ENCODE measurements at regions not wholly inside any gene's neighbourhood (a gene's known extent, or its start where the extent isn't known, plus 50 kb on each side); places are given as distances from the start of the nearest gene placed in this dataset.

GRCh38 chr5:77157732-77158532 lies 52.5 kb upstream of the PDE8B start:
- no peaks in the 10 kb centered on the region for H3K36me3 ChIP-seq (ENCODE audit: control insufficient read depth, insufficient read depth, low read length)
- H3K27me3 ChIP-seq (ENCODE audit: control insufficient read depth, insufficient read depth, low read length), result no peaks in the 10 kb centered on the region
- H3K4me3 ChIP-seq (ENCODE audit: low read length), result no peak overlapping the region
- H3K4me1 ChIP-seq (ENCODE audit: control insufficient read depth, insufficient read depth, low read length), result no peaks in the 10 kb centered on the region
- H3K9me3 ChIP-seq (ENCODE audit: control insufficient read depth, low read depth, low read length), result no peaks in the 10 kb centered on the region
- DNase-seq, result no peak
- H3K27ac ChIP-seq (ENCODE audit: low read length), result no peak overlapping the region
- WGBS (ENCODE audit: insufficient coverage, low lambda C conversion rate), result 38% methylated on average over 2 of the region's 5 CpGs

DNA sequence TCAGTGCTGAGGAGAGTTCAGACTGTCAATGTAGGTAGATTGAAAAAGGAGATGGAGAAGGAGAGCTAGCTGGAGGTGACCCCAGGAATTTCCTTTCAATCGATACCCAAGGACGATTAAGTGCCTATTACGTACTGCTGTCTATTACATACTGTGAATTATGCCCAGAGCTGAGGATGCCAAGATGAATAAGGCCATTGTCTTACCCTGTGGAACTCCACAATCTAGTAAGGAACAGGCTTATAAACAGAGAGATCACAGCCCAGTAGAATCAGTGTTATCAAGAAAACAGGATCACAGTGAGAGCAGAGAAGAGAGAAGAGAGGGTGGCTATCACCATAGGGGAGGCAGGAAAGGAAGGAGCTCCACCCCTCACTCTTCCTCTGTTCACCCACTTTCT lies 54.1 kb upstream of the PDE8B start:
- Histone ChIP-seq H3K4me1 (ENCODE audit: control insufficient read depth, insufficient read depth, low read length) (no peaks in the 10 kb centered on the region), H3K4me3 (ENCODE audit: low read length) (no peak overlapping the region), H3K36me3 (ENCODE audit: control insufficient read depth, insufficient read depth, low read length) (no peaks in the 10 kb centered on the region), H3K27ac (ENCODE audit: low read length) (no peak overlapping the region), H3K27me3 (ENCODE audit: control insufficient read depth, insufficient read depth, low read length) (no peaks in the 10 kb centered on the region), H3K9me3 (ENCODE audit: control insufficient read depth, low read depth, low read length) (no peaks in the 10 kb centered on the region)
- WGBS (ENCODE audit: insufficient coverage, low lambda C conversion rate), result no CpG with 5 or more reads among the region's 3 CpGs
- no peak for DNase-seq

DNA sequence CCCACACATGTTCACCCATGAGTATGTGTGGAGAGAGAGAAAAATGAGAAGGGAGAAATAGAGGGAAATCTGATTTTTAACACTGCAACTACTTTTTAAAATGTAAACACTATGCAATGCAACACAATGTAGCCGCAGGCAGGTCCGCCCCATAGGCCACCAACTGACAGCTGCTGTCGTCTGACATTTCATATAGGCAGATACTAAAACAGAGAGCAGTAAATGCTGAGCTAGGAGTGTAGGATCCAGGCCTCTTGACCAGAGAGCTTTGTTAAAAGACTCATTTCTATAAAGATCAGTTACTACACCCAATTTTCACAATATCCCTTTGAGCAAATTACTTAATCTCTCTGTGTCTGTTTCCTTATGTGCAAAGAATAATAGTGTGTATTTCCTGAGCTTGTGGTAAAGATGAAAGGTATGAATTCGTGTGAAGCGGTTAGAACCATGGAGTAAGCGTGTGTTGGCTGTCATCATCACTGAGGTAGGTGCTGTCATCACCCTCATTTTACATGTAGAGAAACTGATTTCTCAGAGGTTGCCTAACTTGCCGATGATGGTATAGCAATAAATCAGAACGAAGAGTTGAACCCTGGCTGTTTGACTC lies 55.2 kb upstream of the PDE8B start:
- DNase-seq, result no peak
- Histone ChIP-seq H3K36me3 (ENCODE audit: control insufficient read depth, insufficient read depth, low read length) (no peaks in the 10 kb centered on the region), H3K4me1 (ENCODE audit: control insufficient read depth, insufficient read depth, low read length) (no peaks in the 10 kb centered on the region), H3K27ac (ENCODE audit: low read length) (no peak overlapping the region), H3K9me3 (ENCODE audit: control insufficient read depth, low read depth, low read length) (no peaks in the 10 kb centered on the region), H3K4me3 (ENCODE audit: low read length) (no peak overlapping the region), H3K27me3 (ENCODE audit: control insufficient read depth, insufficient read depth, low read length) (no peaks in the 10 kb centered on the region)
- 64% methylated on average over 2 of the region's 8 CpGs for WGBS (ENCODE audit: insufficient coverage, low lambda C conversion rate)

- DNase-seq, result no peak
- H3K9me3 ChIP-seq (ENCODE audit: control insufficient read depth, low read depth, low read length), result no peaks in the 10 kb centered on the region
- 100% methylated on average over 1 of the region's 8 CpGs for WGBS (ENCODE audit: insufficient coverage, low lambda C conversion rate)
- H3K4me1 ChIP-seq (ENCODE audit: control insufficient read depth, insufficient read depth, low read length), result no peaks in the 10 kb centered on the region
- H3K27me3 ChIP-seq (ENCODE audit: control insufficient read depth, insufficient read depth, low read length), result no peaks in the 10 kb centered on the region
- H3K27ac ChIP-seq (ENCODE audit: low read length), result no peak overlapping the region
- H3K36me3 ChIP-seq (ENCODE audit: control insufficient read depth, insufficient read depth, low read length), result no peaks in the 10 kb centered on the region
- H3K4me3 ChIP-seq (ENCODE audit: low read length), result no peak overlapping the region
Measured at GRCh38 chr5:77152441-77152840, 58.0 kb upstream of the PDE8B start.

DNA sequence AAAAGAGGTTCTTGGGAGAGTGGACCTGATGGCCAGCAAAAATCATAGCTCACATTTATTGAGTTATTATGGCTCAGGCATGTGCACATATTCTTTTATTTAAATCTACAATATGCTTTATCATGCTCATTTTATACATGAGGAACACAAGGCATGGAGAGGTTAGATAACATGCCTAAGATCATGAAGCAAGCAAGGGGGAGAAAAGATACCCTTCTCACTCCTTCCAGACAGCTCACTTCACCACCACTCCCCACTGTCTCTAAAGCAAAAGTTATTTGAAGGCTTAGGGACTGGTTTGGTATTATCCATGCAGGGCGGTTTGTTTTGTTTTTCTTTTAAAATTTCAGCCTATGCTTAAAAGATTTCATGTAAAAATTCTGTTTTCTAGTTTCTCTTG lies 59.0 kb upstream of the PDE8B start:
- Histone ChIP-seq H3K9me3 (ENCODE audit: control insufficient read depth, low read depth, low read length) (no peaks in the 10 kb centered on the region), H3K4me1 (ENCODE audit: control insufficient read depth, insufficient read depth, low read length) (no peaks in the 10 kb centered on the region), H3K27me3 (ENCODE audit: control insufficient read depth, insufficient read depth, low read length) (no peaks in the 10 kb centered on the region), H3K27ac (ENCODE audit: low read length) (no peak overlapping the region), H3K36me3 (ENCODE audit: control insufficient read depth, insufficient read depth, low read length) (no peaks in the 10 kb centered on the region), H3K4me3 (ENCODE audit: low read length) (no peak overlapping the region)
- WGBS (ENCODE audit: insufficient coverage, low lambda C conversion rate), result 100% methylated on average over 1 of the region's 1 CpG
- DNase-seq, result no peak

GRCh38 chr5:77146896-77147295 lies 59.8 kb upstream of the ZBED3 start:
- WGBS (ENCODE audit: insufficient coverage, low lambda C conversion rate), result 82% methylated on average over 1 of the region's 2 CpGs
- Histone ChIP-seq H3K4me3 (ENCODE audit: low read length) (no peak overlapping the region), H3K36me3 (ENCODE audit: control insufficient read depth, insufficient read depth, low read length) (no peaks in the 10 kb centered on the region), H3K27me3 (ENCODE audit: control insufficient read depth, insufficient read depth, low read length) (no peaks in the 10 kb centered on the region), H3K27ac (ENCODE audit: low read length) (no peak overlapping the region), H3K4me1 (ENCODE audit: control insufficient read depth, insufficient read depth, low read length) (no peaks in the 10 kb centered on the region), H3K9me3 (ENCODE audit: control insufficient read depth, low read depth, low read length) (no peaks in the 10 kb centered on the region)
- no peak for DNase-seq

DNA sequence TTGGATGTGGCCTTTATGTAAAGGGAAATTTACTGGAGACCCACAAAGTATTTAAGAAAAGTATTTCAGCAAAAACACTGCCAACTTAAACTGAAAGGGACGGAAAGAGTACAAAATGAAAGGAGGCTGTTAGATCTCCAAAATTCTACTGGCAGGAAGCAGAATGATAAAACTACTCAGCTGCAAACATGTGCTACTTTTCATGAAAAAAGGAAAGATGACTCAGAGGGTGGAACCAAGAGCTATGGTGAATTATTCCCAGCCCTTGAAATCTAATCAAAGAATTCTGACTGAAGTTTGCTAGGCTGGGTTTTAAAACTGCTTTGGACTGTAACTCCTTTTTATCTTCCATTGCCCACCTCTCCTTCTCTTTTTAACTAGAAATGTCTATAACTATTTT lies 58.6 kb upstream of the ZBED3 start:
- no peak for DNase-seq
- Histone ChIP-seq H3K27me3 (ENCODE audit: control insufficient read depth, insufficient read depth, low read length) (no peaks in the 10 kb centered on the region), H3K27ac (ENCODE audit: low read length) (no peak overlapping the region), H3K4me1 (ENCODE audit: control insufficient read depth, insufficient read depth, low read length) (no peaks in the 10 kb centered on the region), H3K4me3 (ENCODE audit: low read length) (no peak overlapping the region), H3K36me3 (ENCODE audit: control insufficient read depth, insufficient read depth, low read length) (no peaks in the 10 kb centered on the region), H3K9me3 (ENCODE audit: control insufficient read depth, low read depth, low read length) (no peaks in the 10 kb centered on the region)
- WGBS (ENCODE audit: insufficient coverage, low lambda C conversion rate), result no CpG with 5 or more reads among the region's 1 CpG

DNA sequence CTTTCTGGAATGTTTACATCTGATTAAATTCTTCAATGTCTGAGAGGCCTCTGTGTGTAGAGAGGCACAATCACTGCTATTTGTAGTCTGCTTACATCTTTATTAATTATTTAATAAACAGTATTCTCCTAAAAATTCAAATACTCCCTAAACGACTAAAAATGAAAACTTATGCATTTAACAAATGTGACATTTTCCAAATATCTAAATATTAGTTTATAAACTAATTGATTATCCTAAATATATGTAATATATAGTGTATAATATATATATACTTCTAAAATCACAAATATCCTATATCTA lies 57.7 kb upstream of the ZBED3 start:
- H3K4me1 ChIP-seq (ENCODE audit: control insufficient read depth, insufficient read depth, low read length), result no peaks in the 10 kb centered on the region
- no peaks in the 10 kb centered on the region for H3K36me3 ChIP-seq (ENCODE audit: control insufficient read depth, insufficient read depth, low read length)
- H3K27ac ChIP-seq (ENCODE audit: low read length), result no peak overlapping the region
- no peaks in the 10 kb centered on the region for H3K9me3 ChIP-seq (ENCODE audit: control insufficient read depth, low read depth, low read length)
- WGBS (ENCODE audit: insufficient coverage, low lambda C conversion rate), result 80% methylated on average over 1 of the region's 1 CpG
- no peak overlapping the region for H3K4me3 ChIP-seq (ENCODE audit: low read length)
- no peak for DNase-seq
- H3K27me3 ChIP-seq (ENCODE audit: control insufficient read depth, insufficient read depth, low read length), result no peaks in the 10 kb centered on the region

DNA sequence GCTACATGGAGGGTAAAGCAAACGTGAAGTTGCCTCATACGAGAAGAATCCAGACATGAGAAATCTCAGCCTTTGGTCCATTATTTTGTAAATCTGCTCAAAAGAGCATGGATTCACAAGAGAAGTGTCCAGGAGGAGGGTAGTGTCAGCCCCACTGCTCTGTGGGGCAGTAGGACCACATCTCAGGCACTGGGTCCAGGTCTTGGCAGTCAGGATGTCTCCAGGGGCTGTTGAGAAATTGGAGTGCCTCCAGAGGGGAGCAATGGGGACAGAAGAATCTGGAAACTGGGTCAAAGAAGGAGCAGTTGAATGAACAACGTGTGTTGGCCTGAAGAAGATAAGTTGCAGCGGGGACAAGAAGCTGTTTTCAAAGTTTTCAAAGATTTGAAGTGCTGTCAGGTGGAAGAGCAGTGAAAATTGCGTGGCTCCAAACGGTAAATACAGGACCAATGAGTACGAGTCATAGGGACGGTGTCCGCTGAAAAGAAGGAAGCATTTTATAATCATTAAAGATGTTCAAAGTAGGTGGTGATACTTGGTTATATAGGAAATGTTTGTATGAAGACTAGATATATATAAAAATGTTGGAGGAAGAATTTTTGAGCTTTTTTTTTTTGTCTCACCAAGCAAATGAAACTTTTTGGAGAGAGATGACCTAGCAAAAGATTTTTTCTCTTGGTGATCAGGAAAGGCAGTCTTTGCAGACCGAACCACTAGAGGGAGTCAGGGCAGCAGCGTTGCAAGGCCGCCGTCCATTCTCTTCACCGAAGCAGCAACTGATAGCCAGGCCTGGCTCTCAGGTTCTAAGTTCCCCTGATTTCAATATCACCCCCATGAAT lies 57.1 kb upstream of the ZBED3 start:
- Histone ChIP-seq H3K4me1 (ENCODE audit: control insufficient read depth, insufficient read depth, low read length) (no peaks in the 10 kb centered on the region), H3K4me3 (ENCODE audit: low read length) (no peak overlapping the region), H3K27ac (ENCODE audit: low read length) (no peak overlapping the region), H3K27me3 (ENCODE audit: control insufficient read depth, insufficient read depth, low read length) (no peaks in the 10 kb centered on the region), H3K9me3 (ENCODE audit: control insufficient read depth, low read depth, low read length) (no peaks in the 10 kb centered on the region), H3K36me3 (ENCODE audit: control insufficient read depth, insufficient read depth, low read length) (no peaks in the 10 kb centered on the region)
- DNase-seq, result peak; percentile 44 to 50
- 86% methylated on average over 3 of the region's 14 CpGs for WGBS (ENCODE audit: insufficient coverage, low lambda C conversion rate)

DNA sequence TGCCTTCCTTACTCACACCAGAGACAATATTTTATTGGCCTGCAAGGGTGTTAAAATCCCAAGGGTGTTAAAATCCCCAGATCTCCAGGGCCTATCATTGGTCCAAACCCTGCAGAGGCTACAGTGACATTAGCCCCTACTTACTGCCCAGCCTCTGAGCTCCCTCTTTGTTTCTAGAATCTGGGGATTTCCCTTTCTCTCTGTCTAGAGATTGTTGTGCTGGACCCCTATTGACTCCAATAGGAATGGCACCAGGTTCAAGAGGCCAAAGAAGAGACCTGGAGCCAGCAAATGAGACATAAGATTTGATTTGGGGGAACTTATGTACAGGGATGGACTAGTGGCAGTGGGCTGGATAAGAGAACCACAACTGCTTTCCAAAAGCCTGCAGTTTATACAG lies 53.3 kb upstream of the ZBED3 start:
- Histone ChIP-seq H3K27me3 (ENCODE audit: control insufficient read depth, insufficient read depth, low read length) (no peaks in the 10 kb centered on the region), H3K9me3 (ENCODE audit: control insufficient read depth, low read depth, low read length) (no peaks in the 10 kb centered on the region), H3K4me1 (ENCODE audit: control insufficient read depth, insufficient read depth, low read length) (no peaks in the 10 kb centered on the region), H3K27ac (ENCODE audit: low read length) (no peak overlapping the region), H3K4me3 (ENCODE audit: low read length) (no peak overlapping the region), H3K36me3 (ENCODE audit: control insufficient read depth, insufficient read depth, low read length) (no peaks in the 10 kb centered on the region)
- no peak for DNase-seq
